Mucosa of stomach (tissue), 1 donor: ENCODE measurements at regions not wholly inside any gene's neighbourhood (a gene's known extent, or its start where the extent isn't known, plus 50 kb on each side); places are given as distances from the start of the nearest gene placed in this dataset.

ENCODE experiments used
- H3K27me3 ChIP-seq: one replicate; pipeline ENCODE4 v1.7.0; 2013; ENCODE audit warnings: mild to moderate bottlenecking, low read length; ENCODE audit not compliant: control insufficient read depth, insufficient read depth
- H3K36me3 ChIP-seq: one replicate; pipeline ENCODE4 v1.7.0; 2013; ENCODE audit warnings: low read length; ENCODE audit not compliant: control insufficient read depth, insufficient read depth
- H3K4me1 ChIP-seq: one replicate; pipeline ENCODE4 v1.7.0; 2013; ENCODE audit warnings: mild to moderate bottlenecking, low read length; ENCODE audit not compliant: control insufficient read depth, insufficient read depth
- H3K4me3 ChIP-seq: one replicate; pipeline ENCODE4 v1.7.0; 2013; ENCODE audit warnings: low read length
- H3K9ac ChIP-seq: one replicate; pipeline ENCODE4 v1.7.0; 2013; ENCODE audit warnings: mild to moderate bottlenecking, low read length, moderate library complexity
- H3K9me3 ChIP-seq: one replicate; pipeline ENCODE4 v1.7.0; 2013; ENCODE audit warnings: mild to moderate bottlenecking, low read length, moderate library complexity; ENCODE audit not compliant: control insufficient read depth
- donor health status: Pancreatic carcinoma.

DNA sequence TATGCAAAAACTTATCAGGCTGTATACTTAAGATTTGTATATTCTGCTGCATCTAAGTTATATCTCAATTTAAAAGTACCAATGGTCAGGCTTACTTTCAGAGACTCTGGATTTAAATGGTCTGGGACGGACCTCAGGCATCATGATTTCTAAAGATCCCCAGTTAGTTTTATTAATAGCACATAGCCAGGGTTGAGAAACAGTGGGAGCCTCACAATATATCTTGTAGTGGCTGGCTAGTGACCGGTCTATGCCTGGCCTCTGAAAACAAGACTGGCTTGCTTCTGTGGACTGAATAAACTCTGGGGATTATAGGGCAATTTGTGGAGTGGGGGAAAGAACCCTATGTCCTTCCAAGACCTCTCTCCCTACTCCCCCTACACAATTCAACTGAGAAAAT, 162.5 kb upstream of the SLC1A4 start:
- H3K9ac ChIP-seq: no peak overlapping the region
- no peaks in the 10 kb centered on the region for H3K9me3 ChIP-seq
- no peak overlapping the region for H3K4me3 ChIP-seq
- no peaks in the 10 kb centered on the region for H3K36me3 ChIP-seq
- H3K4me1 ChIP-seq: peaks cover 14% of the 10 kb centered on the region
- H3K27me3 ChIP-seq: no peaks in the 10 kb centered on the region

DNA sequence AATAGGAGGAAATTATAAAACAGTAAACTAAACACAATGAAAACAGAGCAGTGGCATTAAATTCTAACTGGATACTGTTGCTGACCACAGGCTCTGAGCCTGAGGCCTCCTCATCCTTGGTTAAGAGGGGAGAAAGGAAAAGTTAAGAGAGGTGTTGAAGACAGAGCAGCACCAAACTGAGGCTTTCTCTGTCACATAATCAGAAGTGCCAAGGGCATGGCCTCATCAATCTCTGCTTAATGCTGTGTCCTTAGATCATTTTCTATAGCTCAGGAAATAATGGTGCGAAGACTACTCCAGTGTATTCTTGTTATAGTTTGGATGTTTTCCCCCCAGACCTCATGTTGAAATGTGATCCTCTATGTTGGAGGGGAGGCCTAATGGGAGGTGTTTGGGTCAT, 160.9 kb upstream of the SLC1A4 start:
- H3K4me1 ChIP-seq: peaks cover 16% of the 10 kb centered on the region
- no peaks in the 10 kb centered on the region for H3K36me3 ChIP-seq
- no peak overlapping the region for H3K4me3 ChIP-seq
- no peaks in the 10 kb centered on the region for H3K27me3 ChIP-seq
- H3K9ac ChIP-seq: no peak overlapping the region
- H3K9me3 ChIP-seq: no peaks in the 10 kb centered on the region

DNA sequence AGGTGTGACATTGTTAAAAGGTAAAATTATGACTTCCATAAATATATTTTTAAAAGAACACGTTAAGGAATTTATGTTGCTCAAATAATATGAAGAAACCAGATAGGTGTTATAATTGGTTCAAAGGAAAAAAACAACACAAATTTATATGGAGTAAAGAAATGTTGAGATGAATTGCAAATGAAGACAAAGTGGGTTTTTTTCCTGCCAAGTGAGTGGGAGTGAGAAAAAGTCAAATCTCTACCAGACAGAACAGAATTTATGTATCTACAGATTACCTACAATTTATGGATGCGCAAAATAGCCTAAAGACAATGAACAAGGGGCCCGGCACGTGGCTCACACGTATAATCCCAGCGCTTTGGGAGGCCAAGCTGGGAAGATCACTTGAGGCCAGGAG, 159.7 kb upstream of the SLC1A4 start:
- no peaks in the 10 kb centered on the region for H3K36me3 ChIP-seq
- H3K4me1 ChIP-seq: peaks cover 21% of the 10 kb centered on the region
- no peaks in the 10 kb centered on the region for H3K9me3 ChIP-seq
- no peak overlapping the region for H3K9ac ChIP-seq
- no peak overlapping the region for H3K4me3 ChIP-seq
- no peaks in the 10 kb centered on the region for H3K27me3 ChIP-seq

DNA sequence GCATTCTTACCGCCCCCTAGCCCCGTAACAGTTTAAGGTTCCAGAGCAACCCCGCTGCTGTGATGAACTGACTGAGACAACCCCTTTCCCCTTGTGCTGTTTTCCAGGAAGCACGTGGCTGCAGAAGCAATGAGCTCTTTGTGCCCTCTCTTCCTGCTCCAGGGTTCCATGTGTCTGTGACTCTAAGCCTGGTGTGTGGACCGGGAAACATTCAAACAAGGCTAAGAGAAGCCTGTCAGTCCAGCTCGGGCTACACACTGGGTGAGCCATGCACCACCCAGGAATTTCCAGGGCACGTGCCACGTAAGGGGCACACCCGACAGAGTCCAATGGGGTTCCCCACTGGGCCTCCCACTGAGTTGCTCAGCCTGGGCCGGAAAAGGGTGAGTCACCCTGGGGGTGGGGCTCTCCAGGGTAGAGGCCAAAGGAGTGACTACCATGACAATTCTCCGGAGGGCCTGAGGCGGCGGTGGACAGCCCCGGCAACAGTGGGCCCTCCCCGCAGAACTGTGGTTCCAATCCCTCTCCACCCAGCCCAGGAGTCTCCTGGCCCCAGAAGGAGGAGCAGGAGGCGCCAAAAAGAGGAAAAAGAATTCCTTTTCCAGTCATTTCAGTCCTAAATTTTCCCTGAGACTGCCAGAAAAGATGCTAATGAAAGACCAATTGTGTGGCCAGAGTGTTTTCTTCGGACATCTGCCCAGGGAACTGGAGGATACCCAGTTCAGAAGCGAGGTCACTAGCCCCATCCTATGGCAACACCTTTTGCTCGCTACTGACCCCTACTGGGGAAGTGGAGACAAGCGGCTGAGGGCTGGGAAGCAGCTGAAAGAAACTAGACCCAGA, 157.8 kb upstream of the SLC1A4 start:
- H3K4me1 ChIP-seq: peaks cover 32% of the 10 kb centered on the region
- no peaks in the 10 kb centered on the region for H3K27me3 ChIP-seq
- peak overlapping the region; percentile 5 for H3K9ac ChIP-seq
- H3K36me3 ChIP-seq: no peaks in the 10 kb centered on the region
- no peaks in the 10 kb centered on the region for H3K9me3 ChIP-seq
- no peak overlapping the region for H3K4me3 ChIP-seq

DNA sequence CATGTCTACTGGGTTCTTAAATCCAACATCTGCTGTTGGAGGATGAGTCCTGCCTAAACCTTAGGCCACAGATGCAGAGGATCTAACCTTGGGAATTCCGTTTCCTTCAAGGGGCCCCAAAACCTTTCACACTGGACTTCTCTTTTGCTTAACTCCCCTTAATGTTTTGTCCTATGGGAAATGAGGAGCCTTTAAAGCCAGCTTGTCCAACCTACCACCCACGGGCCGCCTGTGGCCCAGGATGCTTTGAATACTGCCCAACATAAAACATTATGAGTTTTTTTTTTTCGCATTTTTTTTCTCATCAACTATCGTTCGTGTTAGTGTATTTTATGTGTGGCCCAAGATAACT, 157.2 kb upstream of the SLC1A4 start:
- Histone ChIP-seq H3K4me3 (no peak overlapping the region), H3K9ac (peak overlapping the region; percentile 5), H3K27me3 (no peaks in the 10 kb centered on the region), H3K9me3 (no peaks in the 10 kb centered on the region), H3K36me3 (no peaks in the 10 kb centered on the region), H3K4me1 (peaks cover 38% of the 10 kb centered on the region)

DNA sequence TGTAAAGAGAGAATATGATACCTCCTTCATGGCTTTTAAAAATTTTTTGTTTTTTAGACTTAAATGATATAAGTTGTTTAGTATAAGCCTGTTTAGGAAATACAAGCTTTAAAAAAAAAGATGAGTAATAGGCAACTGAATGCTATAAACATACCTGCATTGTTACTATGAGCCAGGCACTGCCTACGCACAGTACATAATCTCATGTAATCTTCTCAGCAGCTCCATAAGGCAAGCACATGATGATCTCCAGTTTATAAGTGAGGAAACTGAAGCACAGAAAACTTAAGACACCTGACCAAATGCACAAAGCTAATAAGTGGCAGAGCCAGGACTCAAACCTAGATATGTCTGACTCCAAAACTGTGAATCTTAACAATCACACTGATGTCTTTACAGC, 156.3 kb upstream of the SLC1A4 start:
- Histone ChIP-seq H3K4me1 (peaks cover 45% of the 10 kb centered on the region), H3K4me3 (no peak overlapping the region), H3K27me3 (no peaks in the 10 kb centered on the region), H3K36me3 (no peaks in the 10 kb centered on the region), H3K9ac (no peak overlapping the region), H3K9me3 (no peaks in the 10 kb centered on the region)

DNA sequence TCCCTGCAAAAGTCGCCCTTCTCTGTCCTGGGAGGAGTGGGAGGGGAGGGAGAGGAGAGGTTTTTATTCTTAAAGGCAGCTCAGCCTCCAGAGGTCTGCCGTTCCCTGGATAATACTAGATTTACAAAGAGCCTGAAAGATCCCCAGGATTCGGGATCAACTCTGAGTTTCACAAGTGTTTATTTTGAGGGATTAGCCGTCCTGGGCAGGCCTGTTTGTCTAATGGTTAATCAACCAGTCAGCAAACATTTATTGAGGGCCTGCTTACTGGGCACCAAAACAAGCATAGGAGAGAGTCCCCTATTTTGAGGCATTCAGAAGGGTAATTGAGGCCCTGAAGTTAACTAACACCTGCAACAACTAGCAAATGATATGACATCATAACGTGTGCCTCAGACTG, 152.6 kb upstream of the SLC1A4 start:
- Histone ChIP-seq H3K9ac (no peak overlapping the region), H3K4me3 (no peak overlapping the region), H3K4me1 (peaks cover 39% of the 10 kb centered on the region), H3K27me3 (no peaks in the 10 kb centered on the region), H3K36me3 (no peaks in the 10 kb centered on the region), H3K9me3 (no peaks in the 10 kb centered on the region)

DNA sequence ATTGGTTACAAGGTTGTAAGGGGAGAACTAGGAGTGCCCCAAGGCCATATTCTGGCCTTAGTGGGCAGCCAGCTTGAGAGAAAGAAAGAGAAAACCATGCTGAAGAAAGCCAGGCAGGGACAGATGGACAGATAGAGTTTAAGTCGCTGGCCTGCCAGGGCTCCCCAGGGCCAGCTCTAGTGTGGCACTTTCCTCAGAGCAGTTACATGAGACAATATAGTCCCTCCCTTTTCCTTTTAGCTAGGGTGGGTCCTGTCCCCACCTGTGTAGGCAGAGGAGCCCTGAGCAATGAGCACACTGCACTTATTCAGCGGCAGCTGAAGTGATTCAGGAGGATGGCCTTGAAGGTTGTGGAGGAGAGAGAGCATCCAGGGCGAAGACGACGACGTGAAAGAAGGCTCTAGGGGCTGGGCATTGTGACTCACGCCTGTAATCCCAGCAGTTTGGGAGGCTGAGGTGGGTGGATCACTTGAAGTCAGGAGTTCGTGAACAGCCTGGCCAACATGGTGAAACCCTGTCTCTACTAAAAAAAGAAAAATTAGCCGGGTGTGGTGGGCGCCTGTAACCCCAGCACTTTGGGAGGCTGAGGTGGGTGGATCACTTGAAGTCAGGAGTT, 152.0 kb upstream of the SLC1A4 start:
- H3K4me3 ChIP-seq: no peak overlapping the region
- no peaks in the 10 kb centered on the region for H3K27me3 ChIP-seq
- no peak overlapping the region for H3K9ac ChIP-seq
- H3K9me3 ChIP-seq: no peaks in the 10 kb centered on the region
- peaks cover 36% of the 10 kb centered on the region for H3K4me1 ChIP-seq
- no peaks in the 10 kb centered on the region for H3K36me3 ChIP-seq

DNA sequence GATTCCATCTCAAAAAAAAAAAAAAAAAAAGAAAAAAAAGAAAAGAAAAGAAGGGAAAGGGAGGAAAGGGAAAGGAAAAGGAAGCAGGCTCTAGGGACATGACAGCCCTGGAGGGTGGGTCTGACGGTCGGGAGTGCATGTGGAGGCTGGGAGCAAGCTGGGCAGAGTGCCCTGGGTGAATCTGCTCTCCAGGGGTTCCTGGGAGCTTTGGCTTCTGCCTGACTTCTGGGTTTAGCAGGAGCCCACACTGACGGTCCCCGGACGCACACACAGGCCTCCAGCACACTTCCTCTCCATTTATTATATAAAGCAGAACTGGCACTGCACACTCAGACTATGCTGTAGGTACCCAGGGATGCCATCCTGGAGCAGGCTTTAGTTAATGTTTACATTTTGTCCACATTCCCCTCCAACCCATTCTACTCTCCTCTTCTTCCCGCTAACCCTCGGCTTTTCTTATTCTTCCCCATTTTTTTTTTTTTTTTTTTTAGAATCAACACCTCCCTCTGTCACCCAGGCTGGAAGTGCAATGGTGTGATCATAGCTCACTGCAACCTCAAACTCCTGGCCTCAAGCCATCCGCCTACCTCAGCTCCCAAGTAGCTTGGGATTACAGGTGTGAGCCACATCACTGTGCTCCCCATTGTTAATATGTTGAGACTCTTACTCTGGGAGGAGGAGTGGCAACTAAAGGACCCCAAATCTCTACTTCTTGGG, 151.1 kb upstream of the SLC1A4 start:
- Histone ChIP-seq H3K9me3 (no peaks in the 10 kb centered on the region), H3K4me1 (peaks cover 36% of the 10 kb centered on the region), H3K36me3 (no peaks in the 10 kb centered on the region), H3K4me3 (no peak overlapping the region), H3K9ac (peak overlapping the region; percentile 17), H3K27me3 (no peaks in the 10 kb centered on the region)

DNA sequence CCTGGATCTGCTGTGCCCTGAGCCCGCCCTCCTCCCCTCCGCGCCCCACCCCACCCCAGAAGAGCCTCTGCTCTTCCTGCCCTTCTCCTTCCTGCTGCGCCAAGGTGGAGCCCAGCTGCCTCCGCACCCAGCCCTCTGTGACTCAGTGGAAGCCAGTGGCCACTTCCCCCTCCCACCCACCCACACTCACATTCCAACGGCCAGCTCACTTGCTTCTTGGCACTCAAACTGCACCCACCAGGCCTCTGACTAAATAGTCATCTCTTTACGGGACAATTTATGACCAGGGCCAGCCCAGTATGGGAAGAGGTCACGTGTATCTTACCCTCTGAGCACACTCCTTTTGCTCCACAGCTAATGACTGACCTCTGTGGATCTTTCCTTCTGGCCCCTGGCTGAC, 150.4 kb upstream of the SLC1A4 start:
- H3K9me3 ChIP-seq: no peaks in the 10 kb centered on the region
- no peaks in the 10 kb centered on the region for H3K27me3 ChIP-seq
- H3K4me3 ChIP-seq: no peak overlapping the region
- H3K4me1 ChIP-seq: peaks cover 36% of the 10 kb centered on the region
- no peaks in the 10 kb centered on the region for H3K36me3 ChIP-seq
- no peak overlapping the region for H3K9ac ChIP-seq

DNA sequence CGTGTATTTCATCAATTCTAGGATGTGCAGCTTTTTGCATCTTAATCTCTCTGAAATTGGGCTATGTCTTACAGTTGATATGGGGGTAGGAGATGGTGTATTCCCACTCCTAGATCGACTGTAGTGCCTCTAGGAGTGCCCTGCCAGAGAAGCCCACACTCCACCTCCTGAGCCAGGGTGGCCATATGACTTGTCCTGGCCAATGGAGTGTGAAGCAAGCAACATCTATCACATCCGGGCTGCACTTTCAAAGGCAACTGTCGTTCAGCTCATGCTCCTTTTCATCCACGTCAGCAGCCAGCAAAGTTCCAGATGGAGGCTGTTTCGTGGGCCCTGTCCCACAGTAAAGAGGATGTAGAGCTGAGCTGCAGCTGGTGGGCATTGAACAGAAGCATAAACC, 149.4 kb upstream of the SLC1A4 start:
- Histone ChIP-seq H3K9ac (no peak overlapping the region), H3K9me3 (no peaks in the 10 kb centered on the region), H3K36me3 (no peaks in the 10 kb centered on the region), H3K4me1 (peaks cover 30% of the 10 kb centered on the region), H3K4me3 (no peak overlapping the region), H3K27me3 (no peaks in the 10 kb centered on the region)

DNA sequence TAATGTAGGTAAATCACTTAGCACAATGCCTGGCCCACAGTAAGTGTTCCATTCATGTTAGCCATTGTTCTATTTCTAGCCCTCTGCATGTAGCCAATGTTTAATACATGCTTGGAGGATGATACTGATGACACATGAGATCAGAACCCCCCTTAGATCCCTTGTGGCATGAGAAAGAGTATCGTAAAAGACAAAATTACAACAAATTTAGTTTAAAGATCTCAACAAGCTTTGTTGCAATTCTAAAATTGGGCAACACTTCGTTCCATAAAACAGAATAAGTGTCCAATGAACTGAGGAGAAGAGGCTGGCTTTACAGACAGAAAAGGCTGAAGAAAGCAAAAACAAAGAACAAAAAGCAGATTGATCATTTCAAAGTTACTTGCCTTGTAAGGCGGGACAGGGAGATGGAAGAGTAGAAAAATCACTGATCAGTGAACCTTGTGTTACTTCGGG, 148.7 kb upstream of the SLC1A4 start:
- Histone ChIP-seq H3K36me3 (no peaks in the 10 kb centered on the region), H3K4me1 (peaks cover 29% of the 10 kb centered on the region), H3K9ac (no peak overlapping the region), H3K4me3 (no peak overlapping the region), H3K9me3 (no peaks in the 10 kb centered on the region), H3K27me3 (no peaks in the 10 kb centered on the region)
